ENCODE measurements at regions not wholly inside any gene's neighbourhood (a gene's known extent, or its start where the extent isn't known, plus 50 kb on each side); places are given as distances from the start of the nearest gene placed in this dataset.
A peak's percentile ranks its signal among the peaks of the same experiment; 100 is the strongest.
"Not testable (repeated sequence)": the region's sequence is repeated elsewhere in the genome, so short reads cannot be mapped to it uniquely, and the experiment has no call there.

- Histone ChIP-seq H3K27me3 (ENCODE audit: control insufficient read depth in 5 of 5, insufficient read depth in 4 of 5, low read length in 5 of 5) (no peaks in the 10 kb centered on the region), H3K9me3 (ENCODE audit: control insufficient read depth in 5 of 5, low read length in 5 of 5) (no peaks in the 10 kb centered on the region), H3K4me3 (ENCODE audit: low read depth in 1 of 5, low read length in 5 of 5) (no peak overlapping the region), H3K9ac (ENCODE audit: low read length in 5 of 5) (no peak overlapping the region), H3K36me3 (ENCODE audit: control insufficient read depth in 5 of 5, insufficient read depth in 5 of 5, low read length in 5 of 5) (no peaks in the 10 kb centered on the region), H3K4me1 (ENCODE audit: control insufficient read depth in 5 of 5, insufficient read depth in 5 of 5, low read length in 5 of 5) (peaks cover 2 to 8% (median 5%) of the 10 kb centered on the region in 5 donors), H3K27ac (ENCODE audit: low read depth, low read length) (no peak overlapping the region)
Measured at GRCh38 chr6:164062872-164063271, 648.4 kb downstream of the QKI start.

- H3K9ac ChIP-seq (ENCODE audit: low read length in 5 of 5): no peak overlapping the region
- H3K27me3 ChIP-seq (ENCODE audit: control insufficient read depth in 5 of 5, insufficient read depth in 4 of 5, low read length in 5 of 5): no peaks in the 10 kb centered on the region
- no peaks in the 10 kb centered on the region for H3K4me1 ChIP-seq (ENCODE audit: control insufficient read depth in 5 of 5, insufficient read depth in 5 of 5, low read length in 5 of 5)
- no peak overlapping the region for H3K27ac ChIP-seq (ENCODE audit: low read depth, low read length)
- H3K9me3 ChIP-seq (ENCODE audit: control insufficient read depth in 5 of 5, low read length in 5 of 5): peaks cover 0 to 3% (median 0%) of the 10 kb centered on the region in 5 donors
- no peak overlapping the region for H3K4me3 ChIP-seq (ENCODE audit: low read depth in 1 of 5, low read length in 5 of 5)
- H3K36me3 ChIP-seq (ENCODE audit: control insufficient read depth in 5 of 5, insufficient read depth in 5 of 5, low read length in 5 of 5): no peaks in the 10 kb centered on the region
Measured at GRCh38 chr6:164057876-164058275, 643.4 kb downstream of the QKI start.

GRCh38 chr6:164051427-164051826 is 636.9 kb downstream of the QKI start:
- no peak overlapping the region for H3K9ac ChIP-seq (ENCODE audit: low read length in 5 of 5)
- no peak overlapping the region for H3K4me3 ChIP-seq (ENCODE audit: low read depth in 1 of 5, low read length in 5 of 5)
- H3K9me3 ChIP-seq (ENCODE audit: control insufficient read depth in 5 of 5, low read length in 5 of 5): peaks cover 0 to 3% (median 0%) of the 10 kb centered on the region in 5 donors
- no peaks in the 10 kb centered on the region for H3K36me3 ChIP-seq (ENCODE audit: control insufficient read depth in 5 of 5, insufficient read depth in 5 of 5, low read length in 5 of 5)
- H3K4me1 ChIP-seq (ENCODE audit: control insufficient read depth in 5 of 5, insufficient read depth in 5 of 5, low read length in 5 of 5): no peaks in the 10 kb centered on the region
- H3K27ac ChIP-seq (ENCODE audit: low read depth, low read length): no peak overlapping the region
- H3K27me3 ChIP-seq (ENCODE audit: control insufficient read depth in 5 of 5, insufficient read depth in 4 of 5, low read length in 5 of 5): no peaks in the 10 kb centered on the region

- H3K36me3 ChIP-seq (ENCODE audit: control insufficient read depth in 5 of 5, insufficient read depth in 5 of 5, low read length in 5 of 5): no peaks in the 10 kb centered on the region
- H3K27me3 ChIP-seq (ENCODE audit: control insufficient read depth in 5 of 5, insufficient read depth in 4 of 5, low read length in 5 of 5): no peaks in the 10 kb centered on the region
- H3K27ac ChIP-seq (ENCODE audit: low read depth, low read length): no peak overlapping the region
- no peak overlapping the region for H3K9ac ChIP-seq (ENCODE audit: low read length in 5 of 5)
- no peaks in the 10 kb centered on the region for H3K9me3 ChIP-seq (ENCODE audit: control insufficient read depth in 5 of 5, low read length in 5 of 5)
- H3K4me3 ChIP-seq (ENCODE audit: low read depth in 1 of 5, low read length in 5 of 5): no peak overlapping the region
- H3K4me1 ChIP-seq (ENCODE audit: control insufficient read depth in 5 of 5, insufficient read depth in 5 of 5, low read length in 5 of 5): no peaks in the 10 kb centered on the region
Measured at GRCh38 chr6:164049517-164049988, 635.0 kb downstream of the QKI start.

- H3K4me3 ChIP-seq (ENCODE audit: low read depth in 1 of 5, low read length in 5 of 5): no peak overlapping the region
- no peaks in the 10 kb centered on the region for H3K9me3 ChIP-seq (ENCODE audit: control insufficient read depth in 5 of 5, low read length in 5 of 5)
- H3K4me1 ChIP-seq (ENCODE audit: control insufficient read depth in 5 of 5, insufficient read depth in 5 of 5, low read length in 5 of 5): no peaks in the 10 kb centered on the region
- no peak overlapping the region for H3K9ac ChIP-seq (ENCODE audit: low read length in 5 of 5)
- H3K27ac ChIP-seq (ENCODE audit: low read depth, low read length): no peak overlapping the region
- no peaks in the 10 kb centered on the region for H3K27me3 ChIP-seq (ENCODE audit: control insufficient read depth in 5 of 5, insufficient read depth in 4 of 5, low read length in 5 of 5)
- H3K36me3 ChIP-seq (ENCODE audit: control insufficient read depth in 5 of 5, insufficient read depth in 5 of 5, low read length in 5 of 5): no peaks in the 10 kb centered on the region
Measured at GRCh38 chr6:164048840-164049516, 634.5 kb downstream of the QKI start.

- Histone ChIP-seq H3K36me3 (ENCODE audit: control insufficient read depth in 5 of 5, insufficient read depth in 5 of 5, low read length in 5 of 5) (no peaks in the 10 kb centered on the region), H3K4me3 (ENCODE audit: low read depth in 1 of 5, low read length in 5 of 5) (no peak overlapping the region), H3K4me1 (ENCODE audit: control insufficient read depth in 5 of 5, insufficient read depth in 5 of 5, low read length in 5 of 5) (peaks cover 0 to 6% (median 0%) of the 10 kb centered on the region in 5 donors), H3K9me3 (ENCODE audit: control insufficient read depth in 5 of 5, low read length in 5 of 5) (no peaks in the 10 kb centered on the region), H3K27me3 (ENCODE audit: control insufficient read depth in 5 of 5, insufficient read depth in 4 of 5, low read length in 5 of 5) (no peaks in the 10 kb centered on the region), H3K9ac (ENCODE audit: low read length in 5 of 5) (no peak overlapping the region), H3K27ac (ENCODE audit: low read depth, low read length) (no peak overlapping the region)
Measured at GRCh38 chr6:164045082-164045481, 630.6 kb downstream of the QKI start.

- H3K4me1 ChIP-seq (ENCODE audit: control insufficient read depth in 5 of 5, insufficient read depth in 5 of 5, low read length in 5 of 5); H3K27me3 ChIP-seq (ENCODE audit: control insufficient read depth in 5 of 5, insufficient read depth in 4 of 5, low read length in 5 of 5); H3K27ac ChIP-seq (ENCODE audit: low read depth, low read length); H3K9me3 ChIP-seq (ENCODE audit: control insufficient read depth in 5 of 5, low read length in 5 of 5); H3K36me3 ChIP-seq (ENCODE audit: control insufficient read depth in 5 of 5, insufficient read depth in 5 of 5, low read length in 5 of 5); H3K4me3 ChIP-seq (ENCODE audit: low read depth in 1 of 5, low read length in 5 of 5); H3K9ac ChIP-seq (ENCODE audit: low read length in 5 of 5): not testable (repeated sequence)
Measured at GRCh38 chr6:164043656-164044055, 629.1 kb downstream of the QKI start.

- no peaks in the 10 kb centered on the region for H3K27me3 ChIP-seq (ENCODE audit: control insufficient read depth in 5 of 5, insufficient read depth in 4 of 5, low read length in 5 of 5)
- no peaks in the 10 kb centered on the region for H3K9me3 ChIP-seq (ENCODE audit: control insufficient read depth in 5 of 5, low read length in 5 of 5)
- no peak overlapping the region for H3K9ac ChIP-seq (ENCODE audit: low read length in 5 of 5)
- H3K4me1 ChIP-seq (ENCODE audit: control insufficient read depth in 5 of 5, insufficient read depth in 5 of 5, low read length in 5 of 5): peaks cover 0 to 6% (median 4%) of the 10 kb centered on the region in 5 donors
- H3K4me3 ChIP-seq (ENCODE audit: low read depth in 1 of 5, low read length in 5 of 5): no peak overlapping the region
- H3K36me3 ChIP-seq (ENCODE audit: control insufficient read depth in 5 of 5, insufficient read depth in 5 of 5, low read length in 5 of 5): no peaks in the 10 kb centered on the region
- H3K27ac ChIP-seq (ENCODE audit: low read depth, low read length): no peak overlapping the region
Measured at GRCh38 chr6:164042212-164042611, 627.7 kb downstream of the QKI start.

- H3K4me3 ChIP-seq (ENCODE audit: low read depth in 1 of 5, low read length in 5 of 5): no peak overlapping the region
- H3K9ac ChIP-seq (ENCODE audit: low read length in 5 of 5): no peak overlapping the region
- no peaks in the 10 kb centered on the region for H3K36me3 ChIP-seq (ENCODE audit: control insufficient read depth in 5 of 5, insufficient read depth in 5 of 5, low read length in 5 of 5)
- no peaks in the 10 kb centered on the region for H3K9me3 ChIP-seq (ENCODE audit: control insufficient read depth in 5 of 5, low read length in 5 of 5)
- no peak overlapping the region for H3K27ac ChIP-seq (ENCODE audit: low read depth, low read length)
- H3K4me1 ChIP-seq (ENCODE audit: control insufficient read depth in 5 of 5, insufficient read depth in 5 of 5, low read length in 5 of 5): peaks cover 0 to 10% (median 4%) of the 10 kb centered on the region in 5 donors
- no peaks in the 10 kb centered on the region for H3K27me3 ChIP-seq (ENCODE audit: control insufficient read depth in 5 of 5, insufficient read depth in 4 of 5, low read length in 5 of 5)
Measured at GRCh38 chr6:164040994-164041393, 626.5 kb downstream of the QKI start.

- H3K27ac ChIP-seq (ENCODE audit: low read depth, low read length): no peak overlapping the region
- no peak overlapping the region for H3K9ac ChIP-seq (ENCODE audit: low read length in 5 of 5)
- no peaks in the 10 kb centered on the region for H3K36me3 ChIP-seq (ENCODE audit: control insufficient read depth in 5 of 5, insufficient read depth in 5 of 5, low read length in 5 of 5)
- peak overlapping the region in 2 of 5 donors; percentile 42 to 45 for H3K4me3 ChIP-seq (ENCODE audit: low read depth in 1 of 5, low read length in 5 of 5)
- peaks cover 0 to 10% (median 4%) of the 10 kb centered on the region in 5 donors for H3K4me1 ChIP-seq (ENCODE audit: control insufficient read depth in 5 of 5, insufficient read depth in 5 of 5, low read length in 5 of 5)
- H3K9me3 ChIP-seq (ENCODE audit: control insufficient read depth in 5 of 5, low read length in 5 of 5): no peaks in the 10 kb centered on the region
- H3K27me3 ChIP-seq (ENCODE audit: control insufficient read depth in 5 of 5, insufficient read depth in 4 of 5, low read length in 5 of 5): no peaks in the 10 kb centered on the region
Measured at GRCh38 chr6:164039954-164040375, 625.4 kb downstream of the QKI start.

Data from subcutaneous abdominal adipose tissue (tissue), 5 donors.